ENCODE measurements at regions not wholly inside any gene's neighbourhood (a gene's known extent, or its start where the extent isn't known, plus 50 kb on each side); places are given as distances from the start of the nearest gene placed in this dataset.
A peak's percentile ranks its signal among the peaks of the same experiment; 100 is the strongest.

GRCh38 chr2:18861951-18862350, 272.6 kb upstream of the NT5C1B start:
- Histone ChIP-seq H3K27me3 (ENCODE audit: control insufficient read depth, insufficient read depth, low read length) (no peaks in the 10 kb centered on the region), H3K36me3 (ENCODE audit: control insufficient read depth, insufficient read depth, low read length) (no peaks in the 10 kb centered on the region), H3K4me3 (ENCODE audit: low read depth, low read length) (no peak overlapping the region)
- TF ChIP-seq, protein P1, sequence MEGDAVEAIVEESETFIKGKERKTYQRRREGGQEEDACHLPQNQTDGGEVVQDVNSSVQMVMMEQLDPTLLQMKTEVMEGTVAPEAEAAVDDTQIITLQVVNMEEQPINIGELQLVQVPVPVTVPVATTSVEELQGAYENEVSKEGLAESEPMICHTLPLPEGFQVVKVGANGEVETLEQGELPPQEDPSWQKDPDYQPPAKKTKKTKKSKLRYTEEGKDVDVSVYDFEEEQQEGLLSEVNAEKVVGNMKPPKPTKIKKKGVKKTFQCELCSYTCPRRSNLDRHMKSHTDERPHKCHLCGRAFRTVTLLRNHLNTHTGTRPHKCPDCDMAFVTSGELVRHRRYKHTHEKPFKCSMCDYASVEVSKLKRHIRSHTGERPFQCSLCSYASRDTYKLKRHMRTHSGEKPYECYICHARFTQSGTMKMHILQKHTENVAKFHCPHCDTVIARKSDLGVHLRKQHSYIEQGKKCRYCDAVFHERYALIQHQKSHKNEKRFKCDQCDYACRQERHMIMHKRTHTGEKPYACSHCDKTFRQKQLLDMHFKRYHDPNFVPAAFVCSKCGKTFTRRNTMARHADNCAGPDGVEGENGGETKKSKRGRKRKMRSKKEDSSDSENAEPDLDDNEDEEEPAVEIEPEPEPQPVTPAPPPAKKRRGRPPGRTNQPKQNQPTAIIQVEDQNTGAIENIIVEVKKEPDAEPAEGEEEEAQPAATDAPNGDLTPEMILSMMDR (IDR thresholded peaks at IDR 0.05; ENCODE audit: insufficient read depth, low read length, severe bottlenecking), result no peak
- FAIRE-seq, result no peak
- no peak for DNase-seq (ENCODE audit: low read depth)

DNA sequence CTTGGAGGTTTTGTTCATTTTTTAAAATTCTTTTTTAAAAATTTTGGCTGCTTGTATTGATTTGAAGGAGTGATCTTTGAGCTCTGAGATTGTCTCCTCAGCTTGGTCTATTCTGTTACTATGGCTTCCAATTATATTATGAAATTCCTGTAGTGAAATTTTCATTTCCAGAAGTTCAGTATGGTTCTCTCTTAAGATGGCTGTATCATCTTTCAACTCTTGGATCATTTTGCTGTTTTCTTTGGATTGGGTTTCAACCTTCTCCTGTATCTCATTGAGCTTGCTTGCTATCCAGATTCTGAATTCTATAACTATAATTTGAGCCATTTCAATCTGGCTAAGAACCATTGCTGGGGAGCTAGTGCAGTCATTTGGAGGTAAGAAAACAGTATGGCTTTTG, 270.8 kb upstream of the NT5C1B start:
- H3K36me3 ChIP-seq (ENCODE audit: control insufficient read depth, insufficient read depth, low read length), result no peaks in the 10 kb centered on the region
- TF ChIP-seq, protein P1 (IDR thresholded peaks at IDR 0.05; ENCODE audit: insufficient read depth, low read length, severe bottlenecking), result no peak
- DNase-seq (ENCODE audit: low read depth), result no peak
- no peak for FAIRE-seq
- H3K4me3 ChIP-seq (ENCODE audit: low read depth, low read length), result no peak overlapping the region
- H3K27me3 ChIP-seq (ENCODE audit: control insufficient read depth, insufficient read depth, low read length), result no peaks in the 10 kb centered on the region

DNA sequence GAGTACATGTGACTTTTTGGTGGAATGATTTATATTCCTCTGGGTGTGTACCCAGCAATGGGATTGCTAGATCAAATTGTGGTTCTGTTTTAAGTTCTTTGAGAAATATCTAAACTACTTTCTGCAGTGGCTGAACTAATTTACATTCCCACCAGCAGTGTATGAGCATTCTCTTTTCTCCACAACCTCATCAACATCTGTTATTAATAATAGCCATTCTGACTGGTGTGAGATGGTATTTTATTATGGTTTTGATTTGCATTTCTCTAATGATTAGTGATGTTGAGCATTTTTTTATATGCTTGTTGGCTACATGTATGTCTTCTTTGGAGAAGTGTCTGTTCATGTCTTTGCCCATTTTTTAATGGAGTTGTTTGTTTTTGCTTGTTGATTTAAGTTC, 267.4 kb upstream of the NT5C1B start:
- TF ChIP-seq, protein P1 (IDR thresholded peaks at IDR 0.05; ENCODE audit: insufficient read depth, low read length, severe bottlenecking), result no peak
- DNase-seq (ENCODE audit: low read depth), result no peak
- Histone ChIP-seq H3K36me3 (ENCODE audit: control insufficient read depth, insufficient read depth, low read length) (no peaks in the 10 kb centered on the region), H3K27me3 (ENCODE audit: control insufficient read depth, insufficient read depth, low read length) (no peaks in the 10 kb centered on the region), H3K4me3 (ENCODE audit: low read depth, low read length) (no peak overlapping the region)
- no peak for FAIRE-seq

DNA sequence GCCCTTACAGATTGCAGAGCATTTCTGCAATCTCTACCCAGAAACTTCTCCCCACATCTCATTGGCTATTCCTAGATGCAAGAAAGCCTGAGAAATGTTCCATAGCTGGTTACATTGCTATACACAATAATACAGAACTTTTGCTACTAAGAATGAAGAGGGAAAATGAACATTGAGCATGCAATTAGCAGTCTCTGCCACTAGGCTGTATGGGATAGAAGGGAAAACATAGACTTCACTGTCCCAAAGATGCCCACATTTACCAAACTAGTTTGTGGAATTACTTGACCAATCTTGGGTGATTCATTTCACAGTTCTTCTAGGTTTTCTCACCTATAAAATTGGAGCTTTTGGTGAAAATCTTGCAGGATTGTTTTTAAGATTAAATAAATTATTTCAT, 265.7 kb upstream of the NT5C1B start:
- no peak overlapping the region for H3K4me3 ChIP-seq (ENCODE audit: low read depth, low read length)
- no peaks in the 10 kb centered on the region for H3K36me3 ChIP-seq (ENCODE audit: control insufficient read depth, insufficient read depth, low read length)
- DNase-seq (ENCODE audit: low read depth) (peak; percentile 22), FAIRE-seq (no peak)
- no peaks in the 10 kb centered on the region for H3K27me3 ChIP-seq (ENCODE audit: control insufficient read depth, insufficient read depth, low read length)
- TF ChIP-seq, protein P1 (IDR thresholded peaks at IDR 0.05; ENCODE audit: insufficient read depth, low read length, severe bottlenecking), result peak; percentile 44

DNA sequence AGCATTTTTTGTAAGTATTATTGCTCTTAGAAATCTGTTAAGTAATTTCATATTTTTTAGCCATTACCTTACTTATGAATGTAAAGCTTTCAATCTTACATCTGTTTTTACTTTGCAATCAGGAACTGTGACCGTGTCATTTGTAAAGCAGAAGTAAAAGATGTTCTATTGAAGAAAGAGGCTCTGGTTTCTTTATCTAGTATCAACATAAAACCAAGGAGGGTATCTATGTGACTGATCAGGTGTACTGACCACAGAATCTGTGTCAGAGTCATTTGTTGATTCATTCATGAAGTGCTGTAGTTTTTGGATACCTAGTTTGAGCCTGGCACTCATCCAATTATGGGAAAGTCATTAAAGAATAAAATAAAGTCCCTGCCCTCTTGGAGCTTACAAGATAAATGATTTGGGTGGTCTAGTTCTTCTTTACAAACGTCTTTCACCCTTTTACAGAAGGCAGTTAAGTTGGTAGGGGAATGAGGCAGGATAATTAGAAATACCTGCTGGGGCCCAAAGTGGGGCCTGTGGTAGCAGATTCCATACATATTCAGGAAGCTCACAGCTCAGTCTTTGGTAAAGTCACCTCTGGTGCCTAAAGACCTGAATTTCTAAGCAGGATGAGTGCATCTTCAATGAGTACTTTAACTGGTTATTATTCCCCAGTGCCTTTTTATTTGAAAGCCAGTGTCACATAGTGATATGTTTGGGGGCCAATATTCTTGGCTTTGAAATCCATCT, 260.6 kb upstream of the NT5C1B start:
- no peak for FAIRE-seq
- DNase-seq (ENCODE audit: low read depth), result no peak
- TF ChIP-seq, protein P1 (IDR thresholded peaks at IDR 0.05; ENCODE audit: insufficient read depth, low read length, severe bottlenecking), result no peak
- no peaks in the 10 kb centered on the region for H3K36me3 ChIP-seq (ENCODE audit: control insufficient read depth, insufficient read depth, low read length)
- no peaks in the 10 kb centered on the region for H3K27me3 ChIP-seq (ENCODE audit: control insufficient read depth, insufficient read depth, low read length)
- H3K4me3 ChIP-seq (ENCODE audit: low read depth, low read length), result no peak overlapping the region

DNA sequence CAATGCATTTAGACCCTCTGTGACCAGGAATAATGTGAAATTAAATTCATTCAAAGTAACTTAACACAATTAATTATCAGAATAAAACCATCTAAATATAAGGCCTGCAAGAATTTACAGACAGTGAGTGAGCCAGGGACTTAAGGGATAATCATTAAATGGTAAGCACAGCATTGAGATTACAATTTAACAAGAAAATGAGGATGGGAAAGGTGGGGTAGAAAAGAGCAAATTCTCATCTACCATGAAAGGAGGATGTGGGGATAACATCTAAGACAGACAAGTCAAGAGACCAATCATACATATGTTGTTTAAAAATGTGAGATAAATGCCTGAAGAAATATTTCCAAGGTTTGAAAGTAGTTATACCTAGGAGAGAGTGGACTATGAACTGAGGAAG, 259.3 kb upstream of the NT5C1B start:
- H3K36me3 ChIP-seq (ENCODE audit: control insufficient read depth, insufficient read depth, low read length), result no peaks in the 10 kb centered on the region
- FAIRE-seq (no peak), DNase-seq (ENCODE audit: low read depth) (no peak)
- no peak overlapping the region for H3K4me3 ChIP-seq (ENCODE audit: low read depth, low read length)
- H3K27me3 ChIP-seq (ENCODE audit: control insufficient read depth, insufficient read depth, low read length), result no peaks in the 10 kb centered on the region
- TF ChIP-seq, protein P1 (IDR thresholded peaks at IDR 0.05; ENCODE audit: insufficient read depth, low read length, severe bottlenecking), result no peak
